GM19043 (cell line): ENCODE measurements at regions not wholly inside any gene's neighbourhood (a gene's known extent, or its start where the extent isn't known, plus 50 kb on each side); places are given as distances from the start of the nearest gene placed in this dataset.

Source experiments
- ATAC-seq: cut with Tn5 transposase; IDR thresholded peaks from one replicate; pipeline ENCODE4 v1.9.1; 2021; ENCODE audit warnings: low read depth; ENCODE audit not compliant: unreplicated experiment

GRCh38 chr9:27625751-27626150, 52.5 kb upstream of the C9orf72 start:
- no peak for ATAC-seq

- no peak for ATAC-seq
Measured at GRCh38 chr9:27626244-27627187, 53.2 kb upstream of the C9orf72 start.

- ATAC-seq, result no peak
Measured at GRCh38 chr9:27627188-27627564, 53.9 kb upstream of the C9orf72 start.

- ATAC-seq, result no peak
Measured at GRCh38 chr9:27628311-27628710, 55.0 kb upstream of the C9orf72 start.

- ATAC-seq, result no peak
Measured at GRCh38 chr9:27629425-27629824, 56.1 kb upstream of the C9orf72 start.

GRCh38 chr9:27632254-27632653, 59.0 kb upstream of the C9orf72 start:
- ATAC-seq, result no peak

- no peak for ATAC-seq
Measured at GRCh38 chr9:27633764-27634163, 60.5 kb upstream of the C9orf72 start.

GRCh38 chr9:27634879-27635278, 61.6 kb upstream of the C9orf72 start:
- peak; percentile 63 for ATAC-seq

GRCh38 chr9:27638716-27639115, 65.4 kb upstream of the C9orf72 start:
- no peak for ATAC-seq

- ATAC-seq, result no peak
Measured at GRCh38 chr9:27645161-27645840, 72.0 kb upstream of the C9orf72 start.

- ATAC-seq, result no peak
Measured at GRCh38 chr9:27653246-27653645, 80.0 kb upstream of the C9orf72 start.

GRCh38 chr9:27653957-27654356, 80.7 kb upstream of the C9orf72 start:
- no peak for ATAC-seq

GRCh38 chr9:27654629-27655285, 81.5 kb upstream of the C9orf72 start:
- ATAC-seq, result no peak

- no peak for ATAC-seq
Measured at GRCh38 chr9:27655441-27655840, 82.2 kb upstream of the C9orf72 start.

- no peak for ATAC-seq
Measured at GRCh38 chr9:27659001-27659400, 85.7 kb upstream of the C9orf72 start.

- no peak for ATAC-seq
Measured at GRCh38 chr9:27659571-27659970, 86.3 kb upstream of the C9orf72 start.

- no peak for ATAC-seq
Measured at GRCh38 chr9:27660148-27660547, 86.9 kb upstream of the C9orf72 start.

- no peak for ATAC-seq
Measured at GRCh38 chr9:27663526-27663925, 90.2 kb upstream of the C9orf72 start.

- ATAC-seq, result no peak
Measured at GRCh38 chr9:27664121-27664779, 91.0 kb upstream of the C9orf72 start.

GRCh38 chr9:27665136-27665535, 91.9 kb upstream of the C9orf72 start:
- no peak for ATAC-seq

GRCh38 chr9:27668280-27668679, 95.0 kb upstream of the C9orf72 start:
- ATAC-seq, result no peak
